Ovary (tissue), 3 donors: ENCODE measurements at regions not wholly inside any gene's neighbourhood (a gene's known extent, or its start where the extent isn't known, plus 50 kb on each side); places are given as distances from the start of the nearest gene placed in this dataset.

Source experiments
- CTCF ChIP-seq, 3 donors: fragments of 450-650 bp in 2 of 3; fragments of 200-600 bp in 1 of 3; IDR thresholded peaks; one replicate each; pipeline versions ENCODE4 v1.5.1 to v1.8.0; 2016 to 2022; ENCODE audit warnings: antibody characterized with exemption in 3 of 3, mild to moderate bottlenecking in 1 of 3
- POLR2A ChIP-seq: fragments of 450-650 bp; IDR thresholded peaks from one replicate; pipeline ENCODE4 v1.6.1; 2017; ENCODE audit warnings: antibody characterized with exemption, mild to moderate bottlenecking, moderate library complexity
- donor health status: DM: no; HTN: no; CAD: no.

GRCh38 chr5:164482351-164482750, 976.9 kb downstream of the MAT2B start:
- TF ChIP-seq CTCF (IDR thresholded peaks at IDR 0.05) (no peak), POLR2A (no peak)
